Natural killer cell (primary cell): ENCODE measurements at regions not wholly inside any gene's neighbourhood (a gene's known extent, or its start where the extent isn't known, plus 50 kb on each side); places are given as distances from the start of the nearest gene placed in this dataset.

Source experiments
- ATAC-seq, 3 donors: fragments of 150-1000 bp in 2 of 3; fragments of 200-7000 bp in 1 of 3; cut with Tn5 transposase; 1 replicate in 1 of 3; 2 replicates in 2 of 3; pipeline ENCODE4 v1.10.0; 2021; ENCODE audit warnings: mild to moderate bottlenecking in 2 of 3, moderate library complexity in 2 of 3
- DNase-seq, 2 donors: peaks; one replicate each; pipeline versions ENCODE4 v3.0.0 to v3.0.0-alpha.2; 2013 to 2021; ENCODE audit warnings: mixed read lengths in 1 of 2
- H3K27ac ChIP-seq: one replicate; pipeline ENCODE4 v1.5.1; 2013; ENCODE audit warnings: mild to moderate bottlenecking, low read length
- H3K27me3 ChIP-seq: one replicate; pipeline ENCODE4 v1.6.1; 2013; ENCODE audit warnings: low read length; ENCODE audit not compliant: control insufficient read depth, insufficient read depth
- H3K36me3 ChIP-seq: one replicate; pipeline ENCODE4 v1.6.1; 2013; ENCODE audit warnings: low read length; ENCODE audit not compliant: control insufficient read depth, insufficient read depth
- H3K4me1 ChIP-seq: one replicate; pipeline ENCODE4 v1.6.1; 2013; ENCODE audit warnings: low read length; ENCODE audit not compliant: control insufficient read depth, insufficient read depth
- H3K4me3 ChIP-seq: one replicate; pipeline ENCODE4 v1.5.1; 2013; ENCODE audit warnings: low read length
- H3K9me3 ChIP-seq: one replicate; pipeline ENCODE4 v1.6.1; 2013; ENCODE audit warnings: low read length; ENCODE audit not compliant: control insufficient read depth, insufficient read depth
- H3K27ac Mint-ChIP-seq, 2 donors: one replicate each; pipeline ENCODE4 v1.8.0; 2022; ENCODE audit warnings: mild to moderate bottlenecking in 2 of 2, mixed read lengths in 2 of 2, moderate library complexity in 1 of 2
- H3K27me3 Mint-ChIP-seq, 2 donors: one replicate each; pipeline ENCODE4 v1.8.0; 2022; ENCODE audit warnings: low read depth in 2 of 2, mixed read lengths in 2 of 2
- H3K36me3 Mint-ChIP-seq: one replicate; pipeline ENCODE4 v1.8.0; 2022; ENCODE audit warnings: mixed read lengths
- H3K4me1 Mint-ChIP-seq, 2 donors: one replicate each; pipeline ENCODE4 v1.8.0; 2022; ENCODE audit warnings: mixed read lengths in 2 of 2
- H3K4me3 Mint-ChIP-seq: one replicate; pipeline ENCODE4 v1.8.0; 2022; ENCODE audit warnings: mild to moderate bottlenecking, moderate library complexity, mixed read lengths
- H3K9me3 Mint-ChIP-seq, 2 donors: one replicate each; pipeline ENCODE4 v1.8.0; 2022; ENCODE audit warnings: mixed read lengths in 2 of 2
- WGBS: methylation state at CpG from one replicate; pipeline ENCODE4 v1.1.7; 2013; ENCODE audit warnings: missing lambda C conversion rate; ENCODE audit not compliant: insufficient coverage; 5-methylcytosine and 5-hydroxymethylcytosine counted together
- intact Hi-C: fragments of 100-400 bp; cut with micrococcal nuclease; formaldehyde crosslinking; loops from one replicate; pipeline ENCODE4 v1.14.2; 2022
- TF ChIP-seq, protein P1 (sequence below): fragments of 200-600 bp; IDR thresholded peaks from one replicate; pipeline ENCODE4 v1.8.0; 2022; ENCODE audit warnings: antibody characterized with exemption

DNA sequence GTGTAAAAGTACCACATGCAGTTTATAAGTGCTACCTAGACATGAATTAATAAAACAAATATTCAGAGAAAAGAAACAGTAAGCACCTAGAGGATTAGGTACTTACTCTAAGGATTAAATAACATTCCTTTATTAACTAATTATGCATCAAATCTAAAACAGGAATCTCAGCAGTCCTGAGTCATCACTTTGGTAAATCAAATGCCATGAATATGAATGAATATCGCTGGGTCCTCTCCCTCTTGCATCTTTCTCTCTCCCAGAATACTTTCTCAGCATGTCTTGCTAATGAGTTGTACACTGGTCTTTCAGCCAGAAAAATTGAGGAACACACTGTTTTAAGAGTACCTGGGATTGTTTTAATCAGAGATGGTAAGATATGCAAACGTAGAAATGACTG is 225.5 kb upstream of the NFE2L3 start:
- Mint-ChIP-seq H3K27ac (no peak overlapping the region), H3K36me3 (no peaks in the 10 kb centered on the region), H3K9me3 (no peaks in the 10 kb centered on the region), H3K4me3 (no peak overlapping the region), H3K27me3 (peaks cover 24 to 63% of the 10 kb centered on the region in 2 donors), H3K4me1 (no peaks in the 10 kb centered on the region)
- no peaks in the 10 kb centered on the region for H3K9me3 ChIP-seq
- no peaks in the 10 kb centered on the region for H3K36me3 ChIP-seq
- no peak overlapping the region for H3K4me3 ChIP-seq
- TF ChIP-seq, protein P1, sequence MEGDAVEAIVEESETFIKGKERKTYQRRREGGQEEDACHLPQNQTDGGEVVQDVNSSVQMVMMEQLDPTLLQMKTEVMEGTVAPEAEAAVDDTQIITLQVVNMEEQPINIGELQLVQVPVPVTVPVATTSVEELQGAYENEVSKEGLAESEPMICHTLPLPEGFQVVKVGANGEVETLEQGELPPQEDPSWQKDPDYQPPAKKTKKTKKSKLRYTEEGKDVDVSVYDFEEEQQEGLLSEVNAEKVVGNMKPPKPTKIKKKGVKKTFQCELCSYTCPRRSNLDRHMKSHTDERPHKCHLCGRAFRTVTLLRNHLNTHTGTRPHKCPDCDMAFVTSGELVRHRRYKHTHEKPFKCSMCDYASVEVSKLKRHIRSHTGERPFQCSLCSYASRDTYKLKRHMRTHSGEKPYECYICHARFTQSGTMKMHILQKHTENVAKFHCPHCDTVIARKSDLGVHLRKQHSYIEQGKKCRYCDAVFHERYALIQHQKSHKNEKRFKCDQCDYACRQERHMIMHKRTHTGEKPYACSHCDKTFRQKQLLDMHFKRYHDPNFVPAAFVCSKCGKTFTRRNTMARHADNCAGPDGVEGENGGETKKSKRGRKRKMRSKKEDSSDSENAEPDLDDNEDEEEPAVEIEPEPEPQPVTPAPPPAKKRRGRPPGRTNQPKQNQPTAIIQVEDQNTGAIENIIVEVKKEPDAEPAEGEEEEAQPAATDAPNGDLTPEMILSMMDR, result no peak
- no peaks in the 10 kb centered on the region for H3K4me1 ChIP-seq
- DNase-seq, result no peak
- ATAC-seq, result no peak
- H3K27me3 ChIP-seq, result peaks cover 8% of the 10 kb centered on the region
- no peak overlapping the region for H3K27ac ChIP-seq
- 85% methylated on average over 2 of the region's 2 CpGs for WGBS
- intact Hi-C loops, result no loop called here

DNA sequence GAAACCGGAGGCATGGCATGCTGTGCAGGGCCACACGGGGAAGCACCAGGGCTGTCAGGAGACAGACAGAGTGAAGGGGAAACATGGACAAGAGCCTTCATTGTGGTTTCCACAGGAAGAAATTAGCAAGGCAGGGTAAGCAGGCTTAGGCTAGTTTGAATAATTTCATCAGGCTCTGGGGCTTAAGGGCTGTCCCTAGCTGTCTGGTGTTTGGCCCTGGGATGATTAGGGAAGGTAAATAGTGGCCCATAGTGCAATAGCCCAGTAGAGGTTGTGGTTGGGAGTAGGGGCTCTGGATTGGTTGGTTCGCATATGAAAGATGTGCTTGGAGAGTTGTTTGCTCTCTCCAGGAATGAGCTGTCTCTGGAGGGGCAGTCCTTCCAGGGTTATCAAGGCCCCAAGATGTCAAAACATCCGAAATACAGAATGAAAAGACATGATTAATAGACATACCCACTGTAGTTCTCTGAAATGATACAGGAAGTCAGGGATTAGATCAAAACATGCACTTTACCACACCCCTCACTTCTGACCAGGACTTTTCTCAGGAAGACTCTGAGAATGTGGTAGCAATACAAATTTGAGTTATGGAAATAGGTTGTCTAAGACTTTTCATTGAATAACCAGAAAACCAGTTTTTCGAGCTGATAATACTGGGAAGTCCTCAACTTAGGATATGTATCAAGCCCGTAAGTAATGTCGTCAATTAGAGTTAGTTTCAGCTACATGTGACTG is 224.9 kb upstream of the NFE2L3 start:
- no peaks in the 10 kb centered on the region for H3K4me1 ChIP-seq
- no peak overlapping the region for H3K27ac ChIP-seq
- Mint-ChIP-seq H3K4me3 (no peak overlapping the region), H3K27me3 (peaks cover 22 to 63% of the 10 kb centered on the region in 2 donors), H3K9me3 (no peaks in the 10 kb centered on the region), H3K27ac (no peak overlapping the region), H3K36me3 (no peaks in the 10 kb centered on the region), H3K4me1 (no peaks in the 10 kb centered on the region)
- ATAC-seq (no peak), DNase-seq (no peak)
- intact Hi-C loops, result no loop called here
- 65% methylated on average over 7 of the region's 7 CpGs for WGBS
- H3K36me3 ChIP-seq, result no peaks in the 10 kb centered on the region
- peaks cover 11% of the 10 kb centered on the region for H3K27me3 ChIP-seq
- TF ChIP-seq, protein P1, result no peak
- H3K4me3 ChIP-seq, result no peak overlapping the region
- H3K9me3 ChIP-seq, result no peaks in the 10 kb centered on the region

DNA sequence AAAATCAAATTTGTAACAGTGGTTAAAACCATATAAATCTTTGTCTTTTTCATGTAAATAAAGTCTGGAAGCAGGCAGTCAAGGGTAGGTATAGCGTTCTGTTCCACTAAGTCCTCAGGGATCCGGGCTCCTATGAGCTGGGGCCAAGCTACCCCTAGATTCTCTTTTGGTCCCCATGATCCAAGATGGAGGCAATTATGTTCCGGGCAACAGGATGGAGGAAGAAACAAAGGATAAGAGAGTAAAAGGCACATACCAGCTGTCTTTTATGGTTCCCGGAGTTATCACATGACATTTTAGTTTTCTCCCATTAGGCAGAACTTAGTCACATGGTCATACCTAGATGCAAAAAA is 224.4 kb upstream of the NFE2L3 start:
- 96% methylated on average over 4 of the region's 4 CpGs for WGBS
- Mint-ChIP-seq H3K4me3 (no peak overlapping the region), H3K27me3 (peaks cover 24 to 63% of the 10 kb centered on the region in 2 donors), H3K36me3 (no peaks in the 10 kb centered on the region), H3K27ac (no peak overlapping the region), H3K4me1 (no peaks in the 10 kb centered on the region), H3K9me3 (no peaks in the 10 kb centered on the region)
- ATAC-seq (no peak), DNase-seq (no peak)
- Histone ChIP-seq H3K27me3 (peaks cover 11% of the 10 kb centered on the region), H3K4me1 (no peaks in the 10 kb centered on the region), H3K9me3 (no peaks in the 10 kb centered on the region), H3K4me3 (no peak overlapping the region), H3K36me3 (no peaks in the 10 kb centered on the region), H3K27ac (no peak overlapping the region)
- intact Hi-C loops, result no loop called here
- TF ChIP-seq, protein P1, result no peak
